ENCODE measurements at regions not wholly inside any gene's neighbourhood (a gene's known extent, or its start where the extent isn't known, plus 50 kb on each side); places are given as distances from the start of the nearest gene placed in this dataset.

GRCh38 chr6:40066372-40066771 is 132.1 kb upstream of the MOCS1 start:
- TF ChIP-seq YY1 (IDR thresholded peaks at IDR 0.05; ENCODE audit: insufficient read depth, insufficient read length) (no peak), SUZ12 (IDR thresholded peaks at IDR 0.05; ENCODE audit: extremely low read depth, insufficient read depth, insufficient read length) (no peak), ZNF274 (IDR thresholded peaks at IDR 0.05; ENCODE audit: low read depth, low read length) (no peak)

Data from NT2/D1 (cell line).